H9 (cell line): ENCODE measurements at regions not wholly inside any gene's neighbourhood (a gene's known extent, or its start where the extent isn't known, plus 50 kb on each side); places are given as distances from the start of the nearest gene placed in this dataset.
"Not testable (repeated sequence)": the region's sequence is repeated elsewhere in the genome, so short reads cannot be mapped to it uniquely, and the experiment has no call there.

Source experiments
- DNase-seq: peaks from one replicate; pipeline ENCODE4 v3.0.0-alpha.2; 2017
- H2AFZ ChIP-seq: one replicate; pipeline ENCODE4 v1.6.1; 2013; ENCODE audit warnings: mild to moderate bottlenecking, low read length, control low read depth, moderate library complexity
- H2AK5ac ChIP-seq: 2 replicates; pipeline ENCODE4 v1.6.1; 2013; ENCODE audit warnings: low read length, control low read depth, mixed read lengths; ENCODE audit not compliant: insufficient read length
- H2BK120ac ChIP-seq: one replicate; pipeline ENCODE4 v1.6.1; 2013; ENCODE audit warnings: low read depth, mild to moderate bottlenecking, low read length, control low read depth, inconsistent platforms; ENCODE audit not compliant: poor library complexity, severe bottlenecking
- H2BK12ac ChIP-seq: 2 replicates; pipeline ENCODE4 v1.6.1; 2013; ENCODE audit warnings: low read length, control low read depth, mixed read lengths, low read depth; ENCODE audit not compliant: insufficient read length
- H2BK15ac ChIP-seq: 2 replicates; pipeline ENCODE4 v1.6.1; 2013; ENCODE audit warnings: low read depth, low read length, control low read depth
- H2BK20ac ChIP-seq: one replicate; pipeline ENCODE4 v1.6.1; 2013; ENCODE audit warnings: low read depth, mild to moderate bottlenecking, low read length, control low read depth, inconsistent platforms; ENCODE audit not compliant: poor library complexity, severe bottlenecking
- H2BK5ac ChIP-seq: 2 replicates; pipeline ENCODE4 v1.6.1; 2013; ENCODE audit warnings: low read length, control low read depth, mixed read lengths; ENCODE audit not compliant: insufficient read length
- H3K14ac ChIP-seq: 2 replicates; pipeline ENCODE4 v1.6.1; 2013; ENCODE audit warnings: low read length, control low read depth; ENCODE audit not compliant: insufficient read depth
- H3K18ac ChIP-seq: 2 replicates; pipeline ENCODE4 v1.6.1; 2013; ENCODE audit warnings: low read depth, mild to moderate bottlenecking, mixed read lengths, low read length, control low read depth; ENCODE audit not compliant: insufficient read length
- H3K23ac ChIP-seq: 2 replicates; pipeline ENCODE4 v1.6.1; 2013; ENCODE audit warnings: low read length, control low read depth, mixed read lengths, low read depth; ENCODE audit not compliant: insufficient read length
- H3K23me2 ChIP-seq: 2 replicates; pipeline ENCODE4 v1.6.1; 2013; ENCODE audit warnings: low read depth, mild to moderate bottlenecking, mixed read lengths, low read length, control low read depth; ENCODE audit not compliant: insufficient read length, poor library complexity, severe bottlenecking
- H3K27ac ChIP-seq: 2 replicates; pipeline ENCODE4 v1.5.1; 2013; ENCODE audit warnings: low read length, control low read depth, mixed read lengths, low read depth; ENCODE audit not compliant: insufficient read length
- H3K27me3 ChIP-seq: 2 replicates; pipeline ENCODE4 v1.6.1; 2013; ENCODE audit warnings: low read length, control low read depth, inconsistent platforms; ENCODE audit not compliant: insufficient read depth
- H3K4ac ChIP-seq: 2 replicates; pipeline ENCODE4 v1.6.1; 2013; ENCODE audit warnings: low read depth, mild to moderate bottlenecking, control low read depth, inconsistent platforms, low read length, moderate library complexity
- H3K4me1 ChIP-seq: 2 replicates; pipeline ENCODE4 v1.6.1; 2013; ENCODE audit warnings: low read length, control low read depth, inconsistent platforms; ENCODE audit not compliant: insufficient read depth
- H3K4me2 ChIP-seq: 2 replicates; pipeline ENCODE4 v1.6.1; 2013; ENCODE audit warnings: low read length, control low read depth, mixed read lengths; ENCODE audit not compliant: insufficient read length, insufficient read depth
- H3K56ac ChIP-seq: 2 replicates; pipeline ENCODE4 v1.6.1; 2013; ENCODE audit warnings: low read depth, mild to moderate bottlenecking, mixed read lengths, low read length, control low read depth; ENCODE audit not compliant: insufficient read length
- H3K79me1 ChIP-seq: 2 replicates; pipeline ENCODE4 v1.6.1; 2013; ENCODE audit warnings: low read depth, mild to moderate bottlenecking, moderate library complexity, low read length, control low read depth, inconsistent platforms; ENCODE audit not compliant: insufficient read depth, poor library complexity, severe bottlenecking
- H3K79me2 ChIP-seq: 2 replicates; pipeline ENCODE4 v1.6.1; 2013; ENCODE audit warnings: low read length, control low read depth, inconsistent platforms; ENCODE audit not compliant: insufficient read depth
- H3K9ac ChIP-seq: 2 replicates; pipeline ENCODE4 v1.6.1; 2013; ENCODE audit warnings: low read length, control low read depth, mixed read lengths; ENCODE audit not compliant: insufficient read length; ENCODE audit errors: extremely low read depth
- H3K9me3 ChIP-seq: one replicate; pipeline ENCODE4 v1.6.1; 2013; ENCODE audit warnings: low read depth, low read length, inconsistent platforms; ENCODE audit not compliant: control insufficient read depth
- H3T11ph ChIP-seq: one replicate; pipeline ENCODE4 v1.6.1; 2013; ENCODE audit warnings: mild to moderate bottlenecking, low read length, control low read depth, inconsistent platforms
- H4K20me1 ChIP-seq: one replicate; pipeline ENCODE4 v1.6.1; 2013; ENCODE audit not compliant: control insufficient read depth, insufficient read length, insufficient read depth
- H4K5ac ChIP-seq: 2 replicates; pipeline ENCODE4 v1.6.1; 2013; ENCODE audit warnings: low read depth, mild to moderate bottlenecking, mixed read lengths, low read length, control low read depth; ENCODE audit not compliant: insufficient read length
- H4K8ac ChIP-seq: replicated peaks from 2 replicates; pipeline ENCODE4 v1.6.1; 2013; ENCODE audit warnings: low read length, control low read depth, mixed read lengths, low read depth; ENCODE audit not compliant: insufficient read length
- H4K91ac ChIP-seq: 2 replicates; pipeline ENCODE4 v1.6.1; 2013; ENCODE audit warnings: low read depth, mild to moderate bottlenecking, moderate library complexity, mixed read lengths, low read length, control low read depth; ENCODE audit not compliant: insufficient read length
- H3K27ac Mint-ChIP-seq, 3 experiments: 2 replicates in 2 of 3; 3 replicates in 1 of 3; pipeline ENCODE4 v1.8.0; 2020 to 2021; ENCODE audit warnings: mixed read lengths in 3 of 3, mild to moderate bottlenecking in 1 of 3, moderate library complexity in 1 of 3
- H3K27me3 Mint-ChIP-seq: 2 replicates; pipeline ENCODE4 v1.8.0; 2021; ENCODE audit warnings: low read depth, mild to moderate bottlenecking, moderate library complexity, mixed read lengths
- H3K36me3 Mint-ChIP-seq, 3 experiments: 2 replicates in 2 of 3; 3 replicates in 1 of 3; pipeline ENCODE4 v1.8.0; 2020 to 2021; ENCODE audit warnings: low read depth in 3 of 3, mixed read lengths in 3 of 3; ENCODE audit not compliant: insufficient read depth in 1 of 3
- H3K4me1 Mint-ChIP-seq, 2 experiments: 2 replicates each; pipeline ENCODE4 v1.8.0; 2020; ENCODE audit warnings: mixed read lengths in 2 of 2
- H3K4me3 Mint-ChIP-seq, 2 experiments: 2 replicates in 1 of 2; 3 replicates in 1 of 2; pipeline ENCODE4 v1.8.0; 2020 to 2021; ENCODE audit warnings: mild to moderate bottlenecking in 2 of 2, mixed read lengths in 2 of 2, moderate library complexity in 1 of 2
- H3K9me3 Mint-ChIP-seq, 2 experiments: 2 replicates in 1 of 2; 3 replicates in 1 of 2; pipeline ENCODE4 v1.8.0; 2020; ENCODE audit warnings: mild to moderate bottlenecking in 2 of 2, mixed read lengths in 2 of 2, moderate library complexity in 1 of 2
- CTCF ChIP-seq: fragments of 200-600 bp; sonication (generic); conservative IDR thresholded peaks from 3 replicates; pipeline ENCODE4 v1.8.0; 2021; ENCODE audit warnings: antibody characterized with exemption, mild to moderate bottlenecking
- WGBS: extraction: QIAGEN DNeasy Blood & Tissue Kit; methylation state at CpG from one replicate; pipeline ENCODE4 v1.1.7; 2013; ENCODE audit warnings: missing lambda C conversion rate, low lambda C conversion rate, mixed read lengths; ENCODE audit not compliant: insufficient read length; ENCODE audit errors: extremely low coverage; 5-methylcytosine and 5-hydroxymethylcytosine counted together

GRCh38 chr9:41777536-41777935 is 351.7 kb downstream of the CNTNAP3B start:
- H3K14ac ChIP-seq, H4K91ac ChIP-seq, H3K36me3 Mint-ChIP-seq, H3K56ac ChIP-seq, H2BK120ac ChIP-seq, H4K20me1 ChIP-seq, H2BK20ac ChIP-seq, H3K27me3 Mint-ChIP-seq, H3K23ac ChIP-seq, H3K23me2 ChIP-seq, H3T11ph ChIP-seq, H4K5ac ChIP-seq, H3K27ac ChIP-seq, H3K9me3 ChIP-seq, H3K79me1 ChIP-seq, H2AK5ac ChIP-seq, H2AFZ ChIP-seq, H2BK5ac ChIP-seq, H2BK15ac ChIP-seq, H3K18ac ChIP-seq, H3K27ac Mint-ChIP-seq, H3K4me1 Mint-ChIP-seq, H3K4me2 ChIP-seq, H3K27me3 ChIP-seq, H2BK12ac ChIP-seq, H3K4ac ChIP-seq, DNase-seq, H3K9ac ChIP-seq, H3K4me3 Mint-ChIP-seq, H4K8ac ChIP-seq, H3K9me3 Mint-ChIP-seq, H3K4me1 ChIP-seq, H3K79me2 ChIP-seq: not testable (repeated sequence)
- TF ChIP-seq CTCF = peak; percentile 25; the same call in 1 of the 3 replicates
- WGBS = no CpG with 5 or more reads among the region's 10 CpGs

GRCh38 chr9:41772541-41772940 is 356.7 kb downstream of the CNTNAP3B start:
- H3K56ac ChIP-seq, H4K5ac ChIP-seq, H3K23ac ChIP-seq, H3K27ac ChIP-seq, DNase-seq, H2BK15ac ChIP-seq, H3K4me1 Mint-ChIP-seq, H2BK12ac ChIP-seq, H3K9me3 ChIP-seq, H2BK20ac ChIP-seq, H4K8ac ChIP-seq, H3K18ac ChIP-seq, H3K36me3 Mint-ChIP-seq, H2BK120ac ChIP-seq, H2AK5ac ChIP-seq, H3K4ac ChIP-seq, H3K4me1 ChIP-seq, H3K4me2 ChIP-seq, H3K27me3 ChIP-seq, H3K23me2 ChIP-seq, H3K79me2 ChIP-seq, H2AFZ ChIP-seq, H3K14ac ChIP-seq, H3K79me1 ChIP-seq, H3K9me3 Mint-ChIP-seq, H3K27ac Mint-ChIP-seq, H2BK5ac ChIP-seq, H3T11ph ChIP-seq, H4K91ac ChIP-seq, H3K27me3 Mint-ChIP-seq, H3K4me3 Mint-ChIP-seq, H4K20me1 ChIP-seq, H3K9ac ChIP-seq: not testable (repeated sequence)
- no CpG with 5 or more reads among the region's 7 CpGs for whole genome bisulfite sequencing
